GM10266 (cell line): ENCODE measurements at regions not wholly inside any gene's neighbourhood (a gene's known extent, or its start where the extent isn't known, plus 50 kb on each side); places are given as distances from the start of the nearest gene placed in this dataset.

ENCODE experiments used
- DNase-seq: peaks from one replicate; pipeline ENCODE4 v3.0.0; 2012; ENCODE audit errors: extremely low spot score
- TF ChIP-seq, protein P1 (sequence below): IDR thresholded peaks from 2 replicates; pipeline ENCODE4 v1.5.1; 2012; ENCODE audit warnings: mild to moderate bottlenecking, low read depth; ENCODE audit not compliant: control insufficient read depth, insufficient read depth; ENCODE audit errors: missing control alignments

DNA sequence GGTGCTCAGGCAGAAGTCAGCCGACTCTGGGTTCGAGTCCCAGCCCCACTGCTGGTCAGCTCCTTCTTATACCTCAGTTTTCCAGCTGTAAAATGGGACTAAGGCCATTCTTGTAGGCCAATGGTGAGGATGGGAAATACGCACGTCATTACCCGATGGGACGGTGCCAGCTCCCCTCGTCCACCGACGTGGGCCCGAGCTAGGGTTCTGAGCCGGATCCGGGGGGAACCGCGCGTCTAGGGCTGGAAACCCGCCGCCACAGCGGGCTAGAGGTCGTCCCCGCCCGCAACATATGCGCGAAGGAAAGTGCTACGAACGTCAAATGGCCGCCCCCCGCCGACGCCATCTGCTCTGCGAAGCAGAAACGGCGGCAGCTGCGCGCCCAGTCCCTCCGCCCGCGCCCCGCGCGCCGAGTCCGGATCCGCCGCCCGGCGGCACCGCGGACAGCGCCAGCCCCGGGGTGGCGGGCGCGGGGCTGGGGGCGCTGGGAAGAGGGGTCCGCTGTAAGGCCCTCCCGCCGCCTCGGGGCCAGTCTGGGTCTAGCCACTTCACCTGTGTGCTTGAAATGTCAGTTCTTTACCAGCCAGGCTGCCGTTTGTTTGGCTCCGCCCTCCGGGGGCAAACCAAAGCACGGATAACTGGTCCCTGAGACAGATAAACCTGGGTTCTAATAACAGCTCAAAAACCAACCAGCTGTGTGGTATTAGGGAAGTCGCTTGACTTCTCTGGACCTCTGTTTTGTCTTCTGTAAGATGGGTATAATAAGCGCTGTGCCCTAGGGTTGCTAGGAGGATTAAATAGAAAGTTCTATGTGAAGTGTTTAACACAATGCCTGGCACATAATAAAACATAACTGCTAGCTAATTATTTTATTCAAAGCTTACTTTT, 103.5 kb upstream of the RCN1 start:
- DNase-seq, result no peak
- TF ChIP-seq, protein P1, sequence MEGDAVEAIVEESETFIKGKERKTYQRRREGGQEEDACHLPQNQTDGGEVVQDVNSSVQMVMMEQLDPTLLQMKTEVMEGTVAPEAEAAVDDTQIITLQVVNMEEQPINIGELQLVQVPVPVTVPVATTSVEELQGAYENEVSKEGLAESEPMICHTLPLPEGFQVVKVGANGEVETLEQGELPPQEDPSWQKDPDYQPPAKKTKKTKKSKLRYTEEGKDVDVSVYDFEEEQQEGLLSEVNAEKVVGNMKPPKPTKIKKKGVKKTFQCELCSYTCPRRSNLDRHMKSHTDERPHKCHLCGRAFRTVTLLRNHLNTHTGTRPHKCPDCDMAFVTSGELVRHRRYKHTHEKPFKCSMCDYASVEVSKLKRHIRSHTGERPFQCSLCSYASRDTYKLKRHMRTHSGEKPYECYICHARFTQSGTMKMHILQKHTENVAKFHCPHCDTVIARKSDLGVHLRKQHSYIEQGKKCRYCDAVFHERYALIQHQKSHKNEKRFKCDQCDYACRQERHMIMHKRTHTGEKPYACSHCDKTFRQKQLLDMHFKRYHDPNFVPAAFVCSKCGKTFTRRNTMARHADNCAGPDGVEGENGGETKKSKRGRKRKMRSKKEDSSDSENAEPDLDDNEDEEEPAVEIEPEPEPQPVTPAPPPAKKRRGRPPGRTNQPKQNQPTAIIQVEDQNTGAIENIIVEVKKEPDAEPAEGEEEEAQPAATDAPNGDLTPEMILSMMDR, result no peak

DNA sequence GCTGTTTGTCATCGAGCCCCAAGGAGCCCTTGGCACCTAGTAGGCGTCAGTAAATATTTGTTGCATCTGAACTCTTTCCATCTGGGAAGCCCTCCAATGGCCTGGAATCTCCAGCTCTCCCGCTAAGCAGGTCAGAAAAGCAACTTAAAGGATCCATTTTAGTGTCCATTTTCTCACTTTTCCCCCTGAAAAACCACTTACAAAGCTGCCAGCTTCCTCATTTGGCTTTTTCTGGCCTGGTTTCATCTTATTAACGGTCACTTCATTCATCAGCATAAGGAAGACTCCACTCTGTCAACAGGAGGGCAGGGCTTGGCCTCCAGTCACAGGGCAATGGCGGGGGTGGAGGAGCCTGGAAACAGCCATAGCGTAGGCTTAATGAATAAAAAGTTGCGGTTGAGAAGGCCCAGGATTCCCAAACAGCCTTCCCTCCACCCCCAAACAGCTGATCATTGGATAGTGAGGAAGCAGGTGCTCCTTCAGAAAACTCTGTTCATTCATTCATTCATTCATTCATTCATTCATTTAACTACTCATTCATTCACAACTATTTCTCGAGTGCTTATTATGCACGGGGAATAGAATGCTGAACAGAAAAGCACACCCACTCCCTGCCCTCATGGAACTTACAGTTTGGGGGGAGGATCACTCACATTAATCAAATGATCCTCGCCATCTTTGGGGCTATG, 104.5 kb upstream of the RCN1 start:
- TF ChIP-seq, protein P1, result no peak
- DNase-seq, result no peak

DNA sequence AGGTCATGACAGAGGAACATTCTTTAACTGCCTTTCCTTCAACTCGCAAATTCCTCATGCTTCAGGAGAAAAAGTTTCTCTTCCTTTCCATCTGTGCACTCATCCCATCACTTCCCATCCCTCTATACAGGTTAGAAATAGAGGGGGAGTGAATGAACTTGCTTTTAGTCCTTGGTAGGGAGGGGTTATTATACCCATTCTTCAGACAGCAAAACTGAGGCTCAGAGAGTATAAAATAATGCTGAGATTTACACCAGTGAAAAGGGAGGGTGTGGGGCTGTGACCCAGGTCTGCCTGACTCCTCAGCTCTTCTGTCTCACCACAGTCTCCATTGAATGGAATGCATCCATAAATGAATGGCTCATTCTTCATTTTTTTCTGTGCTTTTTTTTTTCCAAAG, 109.4 kb upstream of the RCN1 start:
- TF ChIP-seq, protein P1, result no peak
- no peak for DNase-seq

DNA sequence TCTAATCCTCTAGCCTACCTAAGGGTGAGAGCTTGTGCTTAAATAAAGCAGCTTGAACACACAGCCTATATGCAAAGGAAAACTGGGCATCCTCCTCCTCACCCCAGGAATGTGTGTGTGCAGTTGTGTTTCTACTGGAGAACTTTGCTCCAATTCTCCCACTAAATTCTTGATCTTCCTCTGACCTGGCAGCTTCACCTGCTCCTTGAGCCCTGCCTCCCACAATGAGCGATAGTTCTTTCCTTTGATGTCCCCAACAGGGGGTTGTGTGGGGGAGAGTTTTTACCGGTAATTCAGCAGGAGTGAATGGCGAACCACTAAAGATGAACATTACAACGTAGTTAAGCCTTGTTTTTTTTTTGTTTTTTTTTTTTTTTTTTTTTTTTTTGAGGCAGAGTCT, 113.5 kb upstream of the RCN1 start:
- TF ChIP-seq, protein P1, result no peak
- no peak for DNase-seq

DNA sequence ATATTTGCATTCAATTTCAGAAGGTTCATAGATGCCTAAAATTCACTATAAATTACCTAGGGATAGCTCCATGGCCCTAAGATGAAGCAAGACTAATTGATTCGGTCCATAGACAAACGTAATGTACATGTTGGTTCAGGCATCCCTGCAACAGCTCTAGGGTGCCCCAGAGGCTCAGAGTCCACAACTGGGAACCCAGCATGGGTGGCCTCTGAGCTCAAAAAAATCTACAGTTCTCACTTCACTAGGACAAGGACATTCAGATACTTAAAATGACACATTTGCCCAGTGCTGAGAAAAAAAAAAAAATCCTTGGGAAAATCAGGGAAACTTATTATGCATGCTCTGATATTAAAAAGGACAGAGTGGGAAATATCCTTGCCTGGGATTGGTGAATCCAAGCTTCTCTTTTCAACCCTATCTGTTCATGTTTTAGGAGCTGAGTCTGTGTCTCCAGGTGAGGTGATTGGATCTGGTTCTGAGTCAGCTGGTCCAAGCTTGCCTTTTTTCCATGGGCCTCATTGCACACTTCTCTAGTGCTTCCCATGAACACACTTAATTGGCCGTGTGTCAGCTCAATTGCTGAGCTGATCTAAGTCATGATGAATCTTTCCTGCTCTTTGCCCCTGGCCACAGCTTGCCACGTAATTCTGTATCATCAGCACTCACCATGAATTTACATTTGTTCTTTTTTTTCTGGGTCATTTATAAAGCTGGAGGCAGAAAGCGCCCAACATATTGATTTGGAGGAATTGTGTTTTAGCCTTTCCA, 116.3 kb upstream of the RCN1 start:
- TF ChIP-seq, protein P1, result no peak
- no peak for DNase-seq

DNA sequence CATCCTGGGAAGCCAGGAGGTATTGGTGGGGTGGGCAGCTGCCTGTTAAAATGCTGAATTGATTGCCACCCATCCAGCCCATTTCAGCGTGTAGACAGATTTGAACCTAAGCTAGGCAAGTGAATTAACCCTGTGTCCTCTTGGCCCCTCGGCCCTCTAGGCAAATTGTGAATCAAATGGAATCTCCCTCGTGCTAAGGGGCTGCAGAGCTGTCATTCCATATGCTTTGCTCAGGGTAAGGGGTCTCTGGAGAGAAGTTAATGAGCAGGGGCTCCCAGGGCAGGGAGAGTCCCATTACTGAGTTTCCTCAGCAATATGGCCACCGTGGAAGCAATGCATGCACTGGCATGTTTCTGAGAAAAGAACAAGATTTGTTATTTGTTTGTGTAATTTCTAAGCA, 117.7 kb upstream of the RCN1 start:
- TF ChIP-seq, protein P1, result no peak
- no peak for DNase-seq

DNA sequence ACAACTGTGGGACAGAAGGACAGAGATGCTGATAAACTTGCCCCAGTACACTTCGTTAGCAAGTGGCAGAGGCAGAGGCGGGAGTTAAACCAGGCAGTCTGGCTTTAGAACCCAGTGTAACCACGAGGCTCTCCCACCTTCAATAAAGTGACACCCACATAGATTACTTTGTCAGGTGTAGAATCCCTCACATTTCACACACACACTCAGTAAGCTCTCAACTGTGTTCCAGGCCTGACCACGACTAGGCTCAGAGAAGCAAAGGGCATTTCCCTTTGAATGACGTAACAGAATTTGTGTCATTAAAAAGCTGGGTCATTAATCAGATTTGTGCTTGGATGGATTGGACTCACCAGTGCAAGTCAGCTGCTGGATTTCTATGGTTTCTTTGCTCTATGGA, 118.3 kb upstream of the RCN1 start:
- no peak for DNase-seq
- TF ChIP-seq, protein P1, result no peak
